ENCODE measurements at regions not wholly inside any gene's neighbourhood (a gene's known extent, or its start where the extent isn't known, plus 50 kb on each side); places are given as distances from the start of the nearest gene placed in this dataset.

DNA sequence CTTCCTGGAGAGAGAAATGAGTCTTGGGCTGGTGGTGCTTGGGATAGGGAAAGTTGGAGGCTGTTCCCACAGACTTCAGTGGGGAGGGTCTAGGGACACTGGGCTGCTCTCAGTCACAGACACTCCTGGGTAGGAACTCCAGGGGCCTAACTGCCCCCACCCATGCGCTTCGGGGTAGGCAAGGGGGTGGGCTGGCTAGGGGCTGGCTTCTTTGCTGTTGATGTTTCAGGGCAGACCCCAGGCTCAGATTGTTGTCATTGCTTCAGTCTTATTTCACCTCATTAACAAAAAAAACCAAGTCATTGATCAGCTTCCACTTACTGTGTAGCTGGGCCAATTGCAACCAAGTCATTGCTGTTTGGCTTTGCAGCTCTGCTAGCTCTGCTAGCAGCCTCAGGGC is 160.1 kb upstream of the CSF3R start:
- intact Hi-C loops (cut with DNase I) = no loop called here

DNA sequence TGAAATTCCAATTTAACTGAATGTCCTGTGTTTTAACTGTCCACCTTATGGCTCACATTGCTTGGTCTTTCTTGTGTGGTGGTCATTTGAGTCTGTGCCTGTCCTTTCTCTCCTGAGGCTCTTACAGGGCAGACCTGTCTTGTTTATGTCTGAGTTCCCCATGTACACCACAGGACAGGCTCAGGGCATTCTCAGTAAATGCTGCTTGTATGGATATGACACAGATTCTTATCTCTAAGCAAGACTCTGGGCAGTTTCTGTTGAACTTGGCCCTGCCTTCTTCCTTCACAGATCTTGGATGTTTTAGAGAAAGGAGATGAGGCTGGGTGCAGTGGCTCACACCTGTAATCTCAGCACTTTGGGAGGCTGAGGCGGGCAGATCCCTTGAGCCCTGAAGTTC is 159.1 kb upstream of the CSF3R start:
- no peaks in the 10 kb centered on the region for H3K36me3 ChIP-seq
- TF ChIP-seq, protein P1, sequence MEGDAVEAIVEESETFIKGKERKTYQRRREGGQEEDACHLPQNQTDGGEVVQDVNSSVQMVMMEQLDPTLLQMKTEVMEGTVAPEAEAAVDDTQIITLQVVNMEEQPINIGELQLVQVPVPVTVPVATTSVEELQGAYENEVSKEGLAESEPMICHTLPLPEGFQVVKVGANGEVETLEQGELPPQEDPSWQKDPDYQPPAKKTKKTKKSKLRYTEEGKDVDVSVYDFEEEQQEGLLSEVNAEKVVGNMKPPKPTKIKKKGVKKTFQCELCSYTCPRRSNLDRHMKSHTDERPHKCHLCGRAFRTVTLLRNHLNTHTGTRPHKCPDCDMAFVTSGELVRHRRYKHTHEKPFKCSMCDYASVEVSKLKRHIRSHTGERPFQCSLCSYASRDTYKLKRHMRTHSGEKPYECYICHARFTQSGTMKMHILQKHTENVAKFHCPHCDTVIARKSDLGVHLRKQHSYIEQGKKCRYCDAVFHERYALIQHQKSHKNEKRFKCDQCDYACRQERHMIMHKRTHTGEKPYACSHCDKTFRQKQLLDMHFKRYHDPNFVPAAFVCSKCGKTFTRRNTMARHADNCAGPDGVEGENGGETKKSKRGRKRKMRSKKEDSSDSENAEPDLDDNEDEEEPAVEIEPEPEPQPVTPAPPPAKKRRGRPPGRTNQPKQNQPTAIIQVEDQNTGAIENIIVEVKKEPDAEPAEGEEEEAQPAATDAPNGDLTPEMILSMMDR (IDR thresholded peaks at IDR 0.05) = no peak
- no peak overlapping the region for H3K4me3 ChIP-seq
- DNase-seq (no peak), ATAC-seq (no peak)
- H3K9me3 ChIP-seq = no peaks in the 10 kb centered on the region
- H3K4me1 ChIP-seq = no peaks in the 10 kb centered on the region
- intact Hi-C loops (cut with DNase I) = no loop called here
- H3K27me3 ChIP-seq = peaks cover 0 to 38% (median 22%) of the 10 kb centered on the region in 7 donors
- no peak overlapping the region for H3K27ac ChIP-seq
- WGBS, 2 donors = 72 to 82% methylated on average over 1 of the region's 1 CpG

More for the DNA sequence above, 160.1 kb upstream of the CSF3R start:
- H3K27me3 ChIP-seq = peaks cover 0 to 39% (median 21%) of the 10 kb centered on the region in 7 donors
- no peak overlapping the region for H3K4me3 ChIP-seq
- H3K4me1 ChIP-seq = no peaks in the 10 kb centered on the region
- H3K27ac ChIP-seq = no peak overlapping the region
- 85 to 93% methylated on average over 2 of the region's 2 CpGs for WGBS, 2 donors
- DNase-seq = no peak
- H3K9me3 ChIP-seq = no peaks in the 10 kb centered on the region
- no peak for ATAC-seq
- H3K36me3 ChIP-seq = no peaks in the 10 kb centered on the region
- TF ChIP-seq, protein P1 (IDR thresholded peaks at IDR 0.05) = no peak

DNA sequence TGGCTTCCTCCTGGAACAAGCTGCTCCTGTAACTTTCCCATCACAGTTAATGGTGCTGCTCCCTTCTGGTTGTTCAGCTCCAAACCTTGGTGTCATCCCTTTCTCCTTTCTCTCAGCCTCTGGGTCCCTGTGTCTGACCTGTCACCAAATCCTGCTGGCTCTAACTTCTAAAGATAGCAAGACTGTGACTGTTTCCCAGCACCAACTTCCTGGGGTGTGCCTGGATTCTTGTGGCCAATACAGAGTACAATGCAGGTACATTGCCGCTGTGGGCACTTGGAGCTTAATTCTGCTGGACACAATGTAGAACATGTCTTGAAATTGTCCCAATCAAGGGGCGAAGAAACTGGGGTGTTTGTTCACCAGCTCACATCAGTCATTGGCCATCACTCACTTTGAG is 156.7 kb upstream of the CSF3R start:
- Histone ChIP-seq H3K27ac (no peak overlapping the region), H3K4me1 (no peaks in the 10 kb centered on the region), H3K9me3 (no peaks in the 10 kb centered on the region), H3K27me3 (peaks cover 0 to 41% (median 19%) of the 10 kb centered on the region in 7 donors), H3K4me3 (no peak overlapping the region), H3K36me3 (no peaks in the 10 kb centered on the region)
- TF ChIP-seq, protein P1 (IDR thresholded peaks at IDR 0.05) = no peak
- ATAC-seq (no peak), DNase-seq (no peak)
- intact Hi-C loops (cut with DNase I) = no loop called here
- 84 to 94% methylated on average over 2 of the region's 2 CpGs for WGBS, 2 donors

DNA sequence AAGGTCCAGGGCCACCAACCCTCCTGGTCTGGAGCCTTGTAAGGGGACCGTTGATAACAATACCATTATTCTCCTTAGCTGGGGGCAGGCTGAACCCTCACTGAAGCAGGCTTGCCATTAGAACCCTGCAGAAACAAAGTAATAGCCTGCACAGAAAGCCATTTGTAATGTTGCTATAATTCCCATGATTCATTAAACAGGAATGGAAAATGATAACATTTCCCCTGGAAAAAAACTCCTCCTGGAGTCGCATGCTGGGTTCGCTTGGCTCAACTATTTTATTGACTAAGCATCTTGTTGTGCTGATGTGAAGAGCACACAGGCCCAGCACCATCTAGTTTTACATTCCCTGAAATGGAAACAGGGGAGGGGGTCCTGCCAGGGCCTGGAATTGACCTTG is 155.6 kb upstream of the CSF3R start:
- Histone ChIP-seq H3K4me1 (no peaks in the 10 kb centered on the region), H3K9me3 (no peaks in the 10 kb centered on the region), H3K36me3 (no peaks in the 10 kb centered on the region), H3K4me3 (no peak overlapping the region), H3K27me3 (peaks cover 0 to 41% (median 19%) of the 10 kb centered on the region in 7 donors), H3K27ac (no peak overlapping the region)
- DNase-seq = no peak
- TF ChIP-seq, protein P1 (IDR thresholded peaks at IDR 0.05) = no peak
- 48 to 63% methylated on average over 3 of the region's 3 CpGs for WGBS, 2 donors
- ATAC-seq = no peak
- intact Hi-C loops (cut with DNase I) = no loop called here
